Sigmoid colon (tissue), 6 donors: ENCODE measurements at regions not wholly inside any gene's neighbourhood (a gene's known extent, or its start where the extent isn't known, plus 50 kb on each side); places are given as distances from the start of the nearest gene placed in this dataset.

Experiments used
- DNase-seq: peaks from one replicate; pipeline ENCODE4 v3.0.0-alpha.2; 2019
- H3K27ac ChIP-seq, 4 donors: fragments of 200-600 bp; sonication (generic); one replicate each; pipeline ENCODE4 v1.5.1; 2016 to 2019; ENCODE audit warnings: mild to moderate bottlenecking in 1 of 4
- H3K27me3 ChIP-seq, 3 donors: fragments of 200-600 bp; sonication (generic); one replicate each; pipeline ENCODE4 v1.5.1; 2019; ENCODE audit warnings: mild to moderate bottlenecking in 1 of 3
- H3K36me3 ChIP-seq, 4 donors: fragments of 200-600 bp; sonication (generic); one replicate each; pipeline ENCODE4 v1.5.1; 2016 to 2019
- H3K4me1 ChIP-seq, 4 donors: fragments of 200-600 bp; sonication (generic); one replicate each; pipeline ENCODE4 v1.5.1; 2017 to 2019
- H3K4me3 ChIP-seq, 4 donors: fragments of 200-600 bp; sonication (generic); one replicate each; pipeline ENCODE4 v1.5.1; 2017 to 2019; ENCODE audit warnings: mild to moderate bottlenecking in 2 of 4, moderate library complexity in 1 of 4
- H3K9me3 ChIP-seq, 4 donors: fragments of 200-600 bp in 3 of 4; sonication (generic) in 3 of 4; one replicate each; pipeline versions ENCODE4 v1.5.1 to v1.6.1; 2013 to 2019
- EP300 ChIP-seq, 4 donors: sonication (generic); formaldehyde crosslinking; IDR thresholded peaks; one replicate each; pipeline ENCODE4 v1.6.1; 2017; ENCODE audit warnings: antibody characterized with exemption in 4 of 4
- POLR2A ChIP-seq, 2 donors: fragments of 450-650 bp; IDR thresholded peaks; one replicate each; pipeline ENCODE4 v1.6.1; 2016; ENCODE audit warnings: antibody characterized with exemption in 2 of 2, mild to moderate bottlenecking in 2 of 2, moderate library complexity in 2 of 2
- POLR2AphosphoS5 ChIP-seq, 4 donors: sonication (generic); formaldehyde crosslinking; IDR thresholded peaks; one replicate each; pipeline ENCODE4 v1.6.1; 2017; ENCODE audit warnings: antibody characterized with exemption in 4 of 4
- WGBS, 2 donors: extraction: QIAGEN DNeasy Blood & Tissue Kit; methylation state at CpG; one replicate each; pipeline ENCODE4 v1.1.7; 2013; 5-methylcytosine and 5-hydroxymethylcytosine counted together
- intact Hi-C: fragments of 100-400 bp; cut with DNase I; formaldehyde crosslinking; loops from one replicate; pipeline ENCODE4 v1.15.1; 2023
- TF ChIP-seq, protein P1 (sequence below), 4 experiments: fragments of 450-650 bp in 3 of 4; fragments of 200-600 bp in 1 of 4; IDR thresholded peaks; one replicate each; pipeline ENCODE4 v1.5.1; 2016 to 2019; ENCODE audit warnings: antibody characterized with exemption in 4 of 4, mild to moderate bottlenecking in 3 of 4, moderate library complexity in 2 of 4
- donor health status: healthy with polysubstance abuse.
- donor health status: healthy.

DNA sequence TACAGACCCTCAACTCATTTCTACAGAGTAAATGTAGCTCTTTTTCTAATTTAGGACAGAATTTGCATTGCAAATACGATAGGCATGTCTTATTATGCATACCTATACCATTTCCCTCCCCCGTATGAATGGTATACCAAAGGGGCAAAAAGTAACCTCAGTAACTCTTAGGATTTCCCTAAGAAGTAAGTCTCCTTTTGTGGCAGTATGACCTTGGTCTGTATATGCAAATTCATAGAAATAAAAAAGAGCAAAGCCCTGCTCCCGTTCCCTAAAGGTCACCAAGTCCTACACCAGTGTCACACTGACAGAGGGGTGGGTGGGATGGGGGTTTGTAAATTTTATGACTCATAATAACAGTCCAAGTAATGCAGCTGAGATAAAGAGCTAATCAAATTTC is 365.8 kb upstream of the CCDC196 start:
- no peak overlapping the region for H3K4me3 ChIP-seq
- no peak for DNase-seq
- no peaks in the 10 kb centered on the region for H3K36me3 ChIP-seq
- 82% methylated on average over 3 of the region's 3 CpGs for WGBS, 2 donors
- no peaks in the 10 kb centered on the region for H3K4me1 ChIP-seq
- intact Hi-C loops = no loop called here
- no peaks in the 10 kb centered on the region for H3K9me3 ChIP-seq
- TF ChIP-seq POLR2A (IDR thresholded peaks at IDR 0.05) (no peak), EP300 (IDR thresholded peaks at IDR 0.05) (no peak), POLR2AphosphoS5 (IDR thresholded peaks at IDR 0.05) (no peak)
- TF ChIP-seq, protein P1, sequence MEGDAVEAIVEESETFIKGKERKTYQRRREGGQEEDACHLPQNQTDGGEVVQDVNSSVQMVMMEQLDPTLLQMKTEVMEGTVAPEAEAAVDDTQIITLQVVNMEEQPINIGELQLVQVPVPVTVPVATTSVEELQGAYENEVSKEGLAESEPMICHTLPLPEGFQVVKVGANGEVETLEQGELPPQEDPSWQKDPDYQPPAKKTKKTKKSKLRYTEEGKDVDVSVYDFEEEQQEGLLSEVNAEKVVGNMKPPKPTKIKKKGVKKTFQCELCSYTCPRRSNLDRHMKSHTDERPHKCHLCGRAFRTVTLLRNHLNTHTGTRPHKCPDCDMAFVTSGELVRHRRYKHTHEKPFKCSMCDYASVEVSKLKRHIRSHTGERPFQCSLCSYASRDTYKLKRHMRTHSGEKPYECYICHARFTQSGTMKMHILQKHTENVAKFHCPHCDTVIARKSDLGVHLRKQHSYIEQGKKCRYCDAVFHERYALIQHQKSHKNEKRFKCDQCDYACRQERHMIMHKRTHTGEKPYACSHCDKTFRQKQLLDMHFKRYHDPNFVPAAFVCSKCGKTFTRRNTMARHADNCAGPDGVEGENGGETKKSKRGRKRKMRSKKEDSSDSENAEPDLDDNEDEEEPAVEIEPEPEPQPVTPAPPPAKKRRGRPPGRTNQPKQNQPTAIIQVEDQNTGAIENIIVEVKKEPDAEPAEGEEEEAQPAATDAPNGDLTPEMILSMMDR (IDR thresholded peaks at IDR 0.05) = no peak
- H3K27ac ChIP-seq = no peak overlapping the region
- H3K27me3 ChIP-seq = no peaks in the 10 kb centered on the region

DNA sequence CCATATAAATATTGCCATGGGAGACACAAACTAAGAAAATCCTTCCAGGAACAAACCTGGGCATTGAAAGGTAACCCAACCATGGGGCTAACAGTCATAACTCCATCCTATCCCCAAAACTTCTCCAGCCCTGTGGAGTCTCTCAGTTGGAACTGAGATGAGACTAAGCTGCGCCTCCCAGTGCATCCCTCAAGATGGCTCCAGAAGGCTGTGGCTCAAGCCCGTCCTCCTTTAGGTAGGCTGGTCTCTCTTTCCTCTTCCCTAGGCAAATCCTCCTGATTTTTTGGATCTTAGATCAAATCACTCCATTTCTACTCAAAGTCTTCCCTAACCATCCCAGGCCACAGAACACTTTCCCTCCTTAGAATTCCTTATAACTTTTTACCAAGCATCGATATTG is 364.3 kb upstream of the CCDC196 start:
- Histone ChIP-seq H3K27me3 (no peaks in the 10 kb centered on the region), H3K27ac (no peak overlapping the region), H3K4me1 (no peaks in the 10 kb centered on the region), H3K9me3 (no peaks in the 10 kb centered on the region), H3K36me3 (no peaks in the 10 kb centered on the region), H3K4me3 (no peak overlapping the region)
- intact Hi-C loops = no loop called here
- TF ChIP-seq EP300 (IDR thresholded peaks at IDR 0.05) = no peak
- TF ChIP-seq, protein P1 (IDR thresholded peaks at IDR 0.05) = no peak
- no peak for TF ChIP-seq POLR2A (IDR thresholded peaks at IDR 0.05)
- TF ChIP-seq POLR2AphosphoS5 (IDR thresholded peaks at IDR 0.05) = no peak
- 84 to 91% methylated on average over 3 of the region's 3 CpGs for WGBS, 2 donors
- no peak for DNase-seq

DNA sequence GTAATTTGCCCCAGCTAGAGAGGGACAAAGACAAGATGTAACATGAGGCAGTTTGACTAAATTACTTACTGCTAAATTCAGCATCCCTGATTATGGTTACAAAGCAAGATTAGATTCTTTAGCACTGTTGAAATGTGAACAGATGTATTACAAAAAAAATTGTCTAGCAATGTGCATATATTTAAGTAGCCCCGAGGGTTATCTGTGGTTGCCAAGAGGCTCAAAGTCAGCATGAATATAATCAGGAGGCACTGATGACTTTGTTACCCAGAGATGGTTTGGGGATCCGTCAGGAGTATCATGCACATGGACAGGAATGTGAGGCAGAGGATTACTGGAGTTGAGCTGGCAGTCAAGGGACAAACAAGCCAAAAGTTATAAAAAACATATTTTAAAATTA is 356.9 kb upstream of the CCDC196 start:
- no peaks in the 10 kb centered on the region for H3K9me3 ChIP-seq
- intact Hi-C loops = no loop called here
- WGBS, 2 donors = 78 to 86% methylated on average over 2 of the region's 2 CpGs
- peaks cover 0 to 2% (median 0%) of the 10 kb centered on the region in 4 donors for H3K4me1 ChIP-seq
- no peaks in the 10 kb centered on the region for H3K36me3 ChIP-seq
- no peak overlapping the region for H3K4me3 ChIP-seq
- TF ChIP-seq POLR2AphosphoS5 (IDR thresholded peaks at IDR 0.05) (no peak), EP300 (IDR thresholded peaks at IDR 0.05) (no peak), POLR2A (IDR thresholded peaks at IDR 0.05) (no peak)
- TF ChIP-seq, protein P1 (IDR thresholded peaks at IDR 0.05) = no peak
- no peaks in the 10 kb centered on the region for H3K27me3 ChIP-seq
- no peak overlapping the region for H3K27ac ChIP-seq
- no peak for DNase-seq

DNA sequence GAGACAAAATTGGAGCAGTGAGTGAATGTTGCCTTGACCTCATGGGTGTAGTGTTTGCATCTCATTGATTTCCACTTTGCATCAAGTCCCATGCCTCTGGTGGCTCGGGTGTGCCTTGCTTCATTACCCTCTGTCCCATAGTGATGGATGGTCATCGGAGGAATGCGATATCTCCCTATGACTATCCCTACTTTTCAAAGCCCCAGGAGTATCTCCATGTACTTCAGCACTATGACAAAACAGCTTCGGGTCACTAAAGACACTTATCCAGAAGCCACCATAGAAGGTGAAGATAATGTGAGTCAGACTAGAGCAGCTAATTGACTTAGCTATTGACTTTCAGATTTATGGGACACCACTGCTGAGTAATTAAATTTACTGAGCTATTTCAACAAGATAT is 355.1 kb upstream of the CCDC196 start:
- TF ChIP-seq POLR2A (IDR thresholded peaks at IDR 0.05) (no peak), EP300 (IDR thresholded peaks at IDR 0.05) (no peak), POLR2AphosphoS5 (IDR thresholded peaks at IDR 0.05) (no peak)
- TF ChIP-seq, protein P1 (IDR thresholded peaks at IDR 0.05) = no peak
- H3K27ac ChIP-seq = no peak overlapping the region
- intact Hi-C loops = no loop called here

DNA sequence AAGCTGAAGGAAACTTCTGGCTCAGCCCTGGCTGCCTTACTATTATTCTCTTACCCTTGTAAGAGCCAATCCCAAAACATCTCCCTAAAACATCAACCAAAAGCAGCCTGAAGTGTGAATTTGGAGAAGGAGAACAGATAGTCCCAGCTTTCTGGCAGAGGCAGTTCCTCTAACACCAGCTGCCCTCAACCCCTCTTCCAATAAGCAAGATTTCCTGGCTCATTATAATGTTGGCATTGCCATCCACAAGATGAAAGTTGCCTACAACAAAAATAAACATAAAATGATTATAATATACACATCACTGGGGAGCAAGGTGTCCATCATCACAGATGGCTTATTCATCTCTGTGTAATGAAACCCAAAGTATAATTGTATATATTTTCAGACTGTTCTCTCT is 352.5 kb upstream of the CCDC196 start:
- intact Hi-C loops = no loop called here
- TF ChIP-seq EP300 (IDR thresholded peaks at IDR 0.05) = no peak
- no peak for TF ChIP-seq POLR2AphosphoS5 (IDR thresholded peaks at IDR 0.05)
- no peak for TF ChIP-seq POLR2A (IDR thresholded peaks at IDR 0.05)
- TF ChIP-seq, protein P1 (IDR thresholded peaks at IDR 0.05) = no peak
- H3K9me3 ChIP-seq = no peaks in the 10 kb centered on the region
- H3K4me1 ChIP-seq = peaks cover 0 to 9% (median under 1%) of the 10 kb centered on the region in 4 donors
- H3K27ac ChIP-seq = no peak overlapping the region
- no peak overlapping the region for H3K4me3 ChIP-seq
- no peaks in the 10 kb centered on the region for H3K27me3 ChIP-seq
- no peaks in the 10 kb centered on the region for H3K36me3 ChIP-seq
- no peak for DNase-seq

More for the DNA sequence above, 355.1 kb upstream of the CCDC196 start:
- WGBS, 2 donors = 69 to 89% methylated on average over 4 of the region's 4 CpGs
- Histone ChIP-seq H3K36me3 (no peaks in the 10 kb centered on the region), H3K27me3 (no peaks in the 10 kb centered on the region), H3K9me3 (no peaks in the 10 kb centered on the region), H3K4me3 (no peak overlapping the region), H3K4me1 (peaks cover 0 to 4% (median under 1%) of the 10 kb centered on the region in 4 donors)
- no peak for DNase-seq
